ENCODE measurements at regions not wholly inside any gene's neighbourhood (a gene's known extent, or its start where the extent isn't known, plus 50 kb on each side); places are given as distances from the start of the nearest gene placed in this dataset.

- Histone ChIP-seq H3K27ac (no peak overlapping the region), H3K9me3 (ENCODE audit: insufficient read depth, low read depth) (no peaks in the 10 kb centered on the region), H3K4me1 (replicated peaks; ENCODE audit: insufficient read depth) (no peaks in the 10 kb centered on the region), H3K4me3 (no peak overlapping the region), H3K27me3 (ENCODE audit: insufficient read depth, low read depth) (no peaks in the 10 kb centered on the region), H4K20me1 (ENCODE audit: insufficient read depth) (no peaks in the 10 kb centered on the region), H3K9me2 (ENCODE audit: insufficient read depth) (no peaks in the 10 kb centered on the region; the same call in 1 of the 2 replicates), H3K79me2 (ENCODE audit: low read depth) (no peaks in the 10 kb centered on the region), H3K36me3 (ENCODE audit: low read depth) (no peaks in the 10 kb centered on the region), H3F3A (ENCODE audit: insufficient read depth, low read depth) (no peaks in the 10 kb centered on the region), H2AFZ (no peak overlapping the region), H3K4me2 (no peak overlapping the region)
- TF ChIP-seq EZH2 (IDR thresholded peaks at IDR 0.05; ENCODE audit: low read depth) (no peak), CTCF (conservative IDR thresholded peaks at IDR 0.05) (no peak)
- ChIA-PET POLR2A (ENCODE audit: unreplicated experiment) (no interaction called here), CTCF (no interaction called here)
- no peak for DNase-seq
- no TSS peak for BruUV-seq (replicated peaks)
- intact Hi-C loops (cut with micrococcal nuclease; ENCODE audit: unreplicated experiment): no loop called here
Measured at GRCh38 chr7:114802632-114803031, 119.3 kb upstream of the MDFIC start.

GRCh38 chr7:114806590-114807162 lies 115.2 kb upstream of the MDFIC start:
- BruUV-seq (replicated peaks): no TSS peak
- DNase-seq: no peak
- ChIA-PET POLR2A (ENCODE audit: unreplicated experiment) (interaction anchor here (0.6 kb wide), 1 partner anchor 1402 kb away, joined by 5 read pairs; no protein-coding TSS in a partner anchor), CTCF (no interaction called here)
- H3K9me3 ChIP-seq (ENCODE audit: insufficient read depth, low read depth): no peaks in the 10 kb centered on the region
- H3K4me1 ChIP-seq (replicated peaks; ENCODE audit: insufficient read depth): no peaks in the 10 kb centered on the region
- no peaks in the 10 kb centered on the region for H3K9me2 ChIP-seq (ENCODE audit: insufficient read depth)
- no peaks in the 10 kb centered on the region for H3K27me3 ChIP-seq (ENCODE audit: insufficient read depth, low read depth)
- no peak overlapping the region for H3K4me3 ChIP-seq
- no peak for TF ChIP-seq EZH2 (IDR thresholded peaks at IDR 0.05; ENCODE audit: low read depth)
- no peak for TF ChIP-seq CTCF (conservative IDR thresholded peaks at IDR 0.05)
- H3K36me3 ChIP-seq (ENCODE audit: low read depth): no peaks in the 10 kb centered on the region
- no peaks in the 10 kb centered on the region for H3F3A ChIP-seq (ENCODE audit: insufficient read depth, low read depth)
- no peak overlapping the region for H3K27ac ChIP-seq
- H3K4me2 ChIP-seq: no peak overlapping the region
- no peaks in the 10 kb centered on the region for H3K79me2 ChIP-seq (ENCODE audit: low read depth)
- no peak overlapping the region for H2AFZ ChIP-seq
- no peaks in the 10 kb centered on the region for H4K20me1 ChIP-seq (ENCODE audit: insufficient read depth)
- intact Hi-C loops (cut with micrococcal nuclease; ENCODE audit: unreplicated experiment): no loop called here

GRCh38 chr7:114812570-114812969 lies 109.3 kb upstream of the MDFIC start:
- no peak for DNase-seq
- Histone ChIP-seq H3K27ac (no peak overlapping the region), H3K79me2 (ENCODE audit: low read depth) (no peaks in the 10 kb centered on the region), H2AFZ (no peak overlapping the region), H3K4me3 (no peak overlapping the region), H4K20me1 (ENCODE audit: insufficient read depth) (no peaks in the 10 kb centered on the region), H3K27me3 (ENCODE audit: insufficient read depth, low read depth) (no peaks in the 10 kb centered on the region), H3K4me2 (no peak overlapping the region), H3F3A (ENCODE audit: insufficient read depth, low read depth) (no peaks in the 10 kb centered on the region), H3K36me3 (ENCODE audit: low read depth) (no peaks in the 10 kb centered on the region), H3K4me1 (replicated peaks; ENCODE audit: insufficient read depth) (no peaks in the 10 kb centered on the region), H3K9me2 (ENCODE audit: insufficient read depth) (no peaks in the 10 kb centered on the region), H3K9me3 (ENCODE audit: insufficient read depth, low read depth) (no peaks in the 10 kb centered on the region)
- no TSS peak for BruUV-seq (replicated peaks)
- TF ChIP-seq CTCF (conservative IDR thresholded peaks at IDR 0.05): no peak
- no peak for TF ChIP-seq EZH2 (IDR thresholded peaks at IDR 0.05; ENCODE audit: low read depth)
- POLR2A ChIA-PET (ENCODE audit: unreplicated experiment): no interaction called here
- intact Hi-C loops (cut with micrococcal nuclease; ENCODE audit: unreplicated experiment): no loop called here
- CTCF ChIA-PET: no interaction called here

Data from PC-9 (cell line).